Testis (tissue), 2 donors: ENCODE measurements at regions not wholly inside any gene's neighbourhood (a gene's known extent, or its start where the extent isn't known, plus 50 kb on each side); places are given as distances from the start of the nearest gene placed in this dataset.

Experiments
- CTCF ChIP-seq, 3 experiments: fragments of 450-650 bp in 2 of 3; fragments of 200-600 bp in 1 of 3; sonication (generic) in 1 of 3; IDR thresholded peaks; one replicate each; pipeline ENCODE4 v1.5.1; 2016 to 2019; ENCODE audit warnings: antibody characterized with exemption in 3 of 3, mild to moderate bottlenecking in 2 of 3, moderate library complexity in 1 of 3
- POLR2A ChIP-seq: fragments of 450-650 bp; IDR thresholded peaks from one replicate; pipeline ENCODE4 v1.6.1; 2017; ENCODE audit warnings: antibody characterized with exemption, mild to moderate bottlenecking, moderate library complexity

GRCh38 chr1:112332176-112333150 lies 63.6 kb upstream of the CTTNBP2NL start:
- TF ChIP-seq CTCF (IDR thresholded peaks at IDR 0.05), result no peak
- no peak for TF ChIP-seq POLR2A
